ENCODE measurements at regions not wholly inside any gene's neighbourhood (a gene's known extent, or its start where the extent isn't known, plus 50 kb on each side); places are given as distances from the start of the nearest gene placed in this dataset. TPM values are rescaled to one million over a fixed set of nuclear protein-coding genes. Genes with fewer than 3 reads are reported as not detected.

Small RNA genes in the stretch of these regions (small RNA-seq; reads per million reads assigned to genes)
- gene RF00614: not detected
